ENCODE measurements at regions not wholly inside any gene's neighbourhood (a gene's known extent, or its start where the extent isn't known, plus 50 kb on each side); places are given as distances from the start of the nearest gene placed in this dataset.

DNA sequence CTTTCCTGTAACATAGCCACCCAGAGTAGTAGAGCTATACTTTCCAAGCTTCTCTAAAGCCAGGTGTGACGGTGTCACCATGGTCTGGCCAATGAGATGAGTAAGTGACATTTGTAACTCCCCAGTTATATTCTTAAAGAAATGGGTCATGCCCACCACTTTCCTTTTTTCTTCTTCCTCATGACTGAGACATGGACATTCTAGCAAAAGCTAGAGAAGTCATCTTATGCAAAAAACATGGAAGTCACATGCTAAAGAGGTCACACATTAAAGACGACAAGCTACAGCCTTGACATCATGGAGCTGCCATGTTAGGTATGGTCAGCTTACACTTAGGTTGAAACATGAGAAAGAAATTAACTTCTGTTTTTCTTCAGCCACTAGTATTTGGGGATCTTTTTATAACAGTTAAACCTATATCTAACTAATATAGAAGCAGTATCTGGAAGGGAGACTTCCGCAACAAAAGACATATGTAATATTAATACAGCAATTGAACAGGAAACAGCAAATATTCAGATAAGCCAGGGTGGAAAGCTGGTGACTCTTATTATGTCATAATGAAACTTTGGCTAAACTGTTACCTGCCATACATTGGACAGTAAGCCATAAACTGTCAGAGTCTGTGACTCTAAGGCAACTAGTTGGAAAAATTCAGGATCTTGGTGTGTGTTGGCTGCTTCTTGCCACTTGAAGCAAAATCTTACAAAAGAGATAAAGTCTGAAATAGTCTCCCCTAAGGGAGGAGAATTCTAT lies 54.7 kb upstream of the SNX2 start:
- Histone ChIP-seq H3K27me3 (ENCODE audit: insufficient read depth, low read length) (no peaks in the 10 kb centered on the region), H3K9me3 (ENCODE audit: low read length) (no peaks in the 10 kb centered on the region), H3K4me2 (ENCODE audit: low read length) (no peak overlapping the region), H2AFZ (ENCODE audit: low read length) (no peak overlapping the region), H3K9me2 (ENCODE audit: low read depth, low read length) (no peaks in the 10 kb centered on the region), H3K79me2 (ENCODE audit: insufficient read depth, low read length) (no peaks in the 10 kb centered on the region), H3F3A (ENCODE audit: insufficient read depth, low read length) (no peaks in the 10 kb centered on the region), H3K4me1 (ENCODE audit: insufficient read depth, low read length, severe bottlenecking) (no peaks in the 10 kb centered on the region), H4K20me1 (ENCODE audit: insufficient read depth, low read length) (no peaks in the 10 kb centered on the region), H3K4me3 (ENCODE audit: low read depth, low read length, poor library complexity, severe bottlenecking) (no peak overlapping the region), H3K27ac (ENCODE audit: low read depth, low read length, poor library complexity, severe bottlenecking) (no peak overlapping the region), H3K36me3 (ENCODE audit: insufficient read depth, low read length) (no peaks in the 10 kb centered on the region), H3K9ac (ENCODE audit: low read length) (no peak overlapping the region)
- no peak for TF ChIP-seq EZH2 (IDR thresholded peaks at IDR 0.05; ENCODE audit: borderline replicate concordance, low read length)
- no peak for TF ChIP-seq CTCF (IDR thresholded peaks at IDR 0.05; ENCODE audit: low read length)

DNA sequence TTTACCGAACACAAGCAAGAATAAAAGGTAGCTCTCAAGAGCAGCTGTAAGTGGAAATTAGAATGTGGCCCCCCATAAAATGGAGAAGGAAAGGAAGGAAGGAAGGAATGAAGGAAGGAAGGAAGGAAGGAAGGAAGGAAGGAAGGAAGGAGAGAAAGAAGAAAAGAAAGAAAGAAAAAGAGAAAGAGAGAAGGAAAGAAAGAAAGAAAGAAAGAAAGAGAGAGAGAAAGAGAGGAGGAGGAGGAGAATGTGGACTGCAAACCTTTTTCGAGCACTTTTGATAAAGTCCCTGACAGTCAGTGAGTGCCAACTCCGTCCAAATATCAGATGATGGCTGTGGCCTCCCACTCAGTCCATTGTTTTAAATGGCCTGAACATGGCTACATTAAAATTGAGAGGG lies 53.8 kb upstream of the SNX2 start:
- no peaks in the 10 kb centered on the region for H3K9me3 ChIP-seq (ENCODE audit: low read length)
- no peaks in the 10 kb centered on the region for H3K4me1 ChIP-seq (ENCODE audit: insufficient read depth, low read length, severe bottlenecking)
- no peaks in the 10 kb centered on the region for H3K27me3 ChIP-seq (ENCODE audit: insufficient read depth, low read length)
- no peaks in the 10 kb centered on the region for H3F3A ChIP-seq (ENCODE audit: insufficient read depth, low read length)
- H3K4me2 ChIP-seq (ENCODE audit: low read length) = no peak overlapping the region
- H3K9ac ChIP-seq (ENCODE audit: low read length) = no peak overlapping the region
- H3K4me3 ChIP-seq (ENCODE audit: low read depth, low read length, poor library complexity, severe bottlenecking) = no peak overlapping the region
- H4K20me1 ChIP-seq (ENCODE audit: insufficient read depth, low read length) = no peaks in the 10 kb centered on the region
- H3K27ac ChIP-seq (ENCODE audit: low read depth, low read length, poor library complexity, severe bottlenecking) = no peak overlapping the region
- no peak overlapping the region for H2AFZ ChIP-seq (ENCODE audit: low read length)
- no peaks in the 10 kb centered on the region for H3K9me2 ChIP-seq (ENCODE audit: low read depth, low read length)
- H3K36me3 ChIP-seq (ENCODE audit: insufficient read depth, low read length) = no peaks in the 10 kb centered on the region
- H3K79me2 ChIP-seq (ENCODE audit: insufficient read depth, low read length) = no peaks in the 10 kb centered on the region
- no peak for TF ChIP-seq CTCF (IDR thresholded peaks at IDR 0.05; ENCODE audit: low read length)
- TF ChIP-seq EZH2 (IDR thresholded peaks at IDR 0.05; ENCODE audit: borderline replicate concordance, low read length) = no peak

- Histone ChIP-seq H3F3A (ENCODE audit: insufficient read depth, low read length) (no peaks in the 10 kb centered on the region), H3K79me2 (ENCODE audit: insufficient read depth, low read length) (no peaks in the 10 kb centered on the region)
- TF ChIP-seq EZH2 (IDR thresholded peaks at IDR 0.05; ENCODE audit: borderline replicate concordance, low read length) (no peak), CTCF (IDR thresholded peaks at IDR 0.05; ENCODE audit: low read length) (no peak)
These were observed 52.5 kb upstream of the SNX2 start for GRCh38 chr5:122722341-122722740.

More at GRCh38 chr5:122722341-122722740, 52.5 kb upstream of the SNX2 start:
- Histone ChIP-seq H3K9ac (ENCODE audit: low read length) (no peak overlapping the region), H3K9me3 (ENCODE audit: low read length) (no peaks in the 10 kb centered on the region), H3K9me2 (ENCODE audit: low read depth, low read length) (no peaks in the 10 kb centered on the region), H3K4me1 (ENCODE audit: insufficient read depth, low read length, severe bottlenecking) (no peaks in the 10 kb centered on the region), H3K4me3 (ENCODE audit: low read depth, low read length, poor library complexity, severe bottlenecking) (no peak overlapping the region), H3K36me3 (ENCODE audit: insufficient read depth, low read length) (no peaks in the 10 kb centered on the region), H3K27ac (ENCODE audit: low read depth, low read length, poor library complexity, severe bottlenecking) (no peak overlapping the region), H3K4me2 (ENCODE audit: low read length) (no peak overlapping the region), H4K20me1 (ENCODE audit: insufficient read depth, low read length) (no peaks in the 10 kb centered on the region), H3K27me3 (ENCODE audit: insufficient read depth, low read length) (no peaks in the 10 kb centered on the region), H2AFZ (ENCODE audit: low read length) (no peak overlapping the region)
